HTR-8/SVneo (cell line): ENCODE measurements at regions not wholly inside any gene's neighbourhood (a gene's known extent, or its start where the extent isn't known, plus 50 kb on each side); places are given as distances from the start of the nearest gene placed in this dataset.
A peak's percentile ranks its signal among the peaks of the same experiment; 100 is the strongest.
"Not testable (repeated sequence)": the region's sequence is repeated elsewhere in the genome, so short reads cannot be mapped to it uniquely, and the experiment has no call there.

Experiments used
- DNase-seq: peaks from one replicate; pipeline ENCODE4 v3.0.0; 2011; ENCODE audit warnings: low spot score, mixed read lengths; ENCODE audit not compliant: insufficient read length
- FAIRE-seq: peaks from 2 replicates; lab custom pipeline; 2011; peaks lifted over from hg19 to GRCh38; lab: Jason Lieb, UNC

GRCh38 chr2:180707175-180707883 is 273.1 kb upstream of the UBE2E3 start:
- FAIRE-seq (no peak), DNase-seq (no peak)

GRCh38 chr2:180706694-180707093 is 273.7 kb upstream of the UBE2E3 start:
- DNase-seq (no peak), FAIRE-seq (no peak)

- no peak for DNase-seq
- no peak for FAIRE-seq
Observed at GRCh38 chr2:180705551-180705950, 274.9 kb upstream of the UBE2E3 start.

GRCh38 chr2:180705122-180705521 is 275.3 kb upstream of the UBE2E3 start:
- no peak for DNase-seq
- FAIRE-seq, result no peak

- FAIRE-seq, result no peak
- DNase-seq, result no peak
Observed at GRCh38 chr2:180699657-180700361, 280.6 kb upstream of the UBE2E3 start.

GRCh38 chr2:180698668-180699067 is 281.7 kb upstream of the UBE2E3 start:
- FAIRE-seq (no peak), DNase-seq (no peak)

- no peak for FAIRE-seq
Observed at GRCh38 chr2:180695586-180696401, 284.6 kb upstream of the UBE2E3 start.

GRCh38 chr2:180694445-180695421 is 285.7 kb upstream of the UBE2E3 start:
- DNase-seq (peak; percentile 5), FAIRE-seq (peak; percentile 76)

More at GRCh38 chr2:180695586-180696401, 284.6 kb upstream of the UBE2E3 start:
- DNase-seq, result no peak

GRCh38 chr2:180692322-180692721 is 288.1 kb upstream of the UBE2E3 start:
- FAIRE-seq, result no peak

GRCh38 chr2:180691855-180692223 is 288.6 kb upstream of the UBE2E3 start:
- FAIRE-seq, DNase-seq: not testable (repeated sequence)

More at GRCh38 chr2:180692322-180692721, 288.1 kb upstream of the UBE2E3 start:
- DNase-seq, result no peak

- not testable (repeated sequence) for FAIRE-seq, DNase-seq
Observed at GRCh38 chr2:180691186-180691854, 289.1 kb upstream of the UBE2E3 start.

- DNase-seq (no peak), FAIRE-seq (no peak)
Observed at GRCh38 chr2:180690611-180691010, 289.8 kb upstream of the UBE2E3 start.

- no peak for FAIRE-seq
- no peak for DNase-seq
Observed at GRCh38 chr2:180682871-180683270, 297.5 kb upstream of the UBE2E3 start.

- DNase-seq, result no peak
- no peak for FAIRE-seq
Observed at GRCh38 chr2:180679693-180680092, 300.7 kb upstream of the UBE2E3 start.

- FAIRE-seq, result no peak
- no peak for DNase-seq
Observed at GRCh38 chr2:180678625-180678972, 301.8 kb upstream of the UBE2E3 start.

GRCh38 chr2:180677930-180678624 is 302.3 kb upstream of the UBE2E3 start:
- no peak for FAIRE-seq
- DNase-seq, result no peak

GRCh38 chr2:180677200-180677599 is 303.2 kb upstream of the UBE2E3 start:
- no peak for FAIRE-seq
- DNase-seq, result no peak

GRCh38 chr2:180676520-180677025 is 303.8 kb upstream of the UBE2E3 start:
- no peak for FAIRE-seq
- DNase-seq, result no peak
